Lower lobe of right lung (tissue), 2 donors: ENCODE measurements at regions not wholly inside any gene's neighbourhood (a gene's known extent, or its start where the extent isn't known, plus 50 kb on each side); places are given as distances from the start of the nearest gene placed in this dataset.

Experiments
- ATAC-seq, 2 donors: fragments of 200-7000 bp; cut with Tn5 transposase; one replicate each; pipeline ENCODE4 v1.9.1; 2020 to 2022; ENCODE audit warnings: mild to moderate bottlenecking in 2 of 2, moderate library complexity in 2 of 2
- DNase-seq: peaks from one replicate; pipeline ENCODE4 v3.0.0-alpha.2; 2020
- H3K27ac ChIP-seq: fragments of 200-600 bp; one replicate; pipeline ENCODE4 v1.8.0; 2022
- H3K27me3 ChIP-seq: fragments of 200-600 bp; one replicate; pipeline ENCODE4 v1.8.0; 2022; ENCODE audit warnings: low read depth
- H3K36me3 ChIP-seq: fragments of 200-600 bp; one replicate; pipeline ENCODE4 v1.8.0; 2022; ENCODE audit warnings: mild to moderate bottlenecking
- H3K4me1 ChIP-seq: fragments of 200-600 bp; one replicate; pipeline ENCODE4 v1.8.0; 2022
- H3K4me3 ChIP-seq: fragments of 200-600 bp; one replicate; pipeline ENCODE4 v1.8.0; 2022; ENCODE audit warnings: mild to moderate bottlenecking
- H3K9me3 ChIP-seq: fragments of 200-600 bp; one replicate; pipeline ENCODE4 v1.8.0; 2022
- CTCF ChIP-seq: fragments of 200-600 bp; IDR thresholded peaks from one replicate; pipeline ENCODE4 v1.8.0; 2022; ENCODE audit warnings: antibody characterized with exemption, mild to moderate bottlenecking
- intact Hi-C: fragments of 100-400 bp; cut with DNase I; formaldehyde crosslinking; loops from one replicate; pipeline ENCODE4 v1.11.0; 2022
- donor health status: DM: no; HTN: yes; CAD: no; lungs with severe emphysema.

GRCh38 chr9:26537211-26537610 lies 355.4 kb downstream of the CAAP1 start:
- TF ChIP-seq CTCF, result no peak
- no peak overlapping the region for H3K4me3 ChIP-seq
- no peaks in the 10 kb centered on the region for H3K36me3 ChIP-seq
- ATAC-seq (no peak), DNase-seq (no peak)
- no peaks in the 10 kb centered on the region for H3K27me3 ChIP-seq
- no peaks in the 10 kb centered on the region for H3K9me3 ChIP-seq
- no peak overlapping the region for H3K27ac ChIP-seq
- intact Hi-C loops, result no loop called here
- H3K4me1 ChIP-seq, result no peaks in the 10 kb centered on the region

GRCh38 chr9:26535151-26535550 lies 357.5 kb downstream of the CAAP1 start:
- no peak overlapping the region for H3K27ac ChIP-seq
- no peak for DNase-seq
- no peak overlapping the region for H3K4me3 ChIP-seq
- no peaks in the 10 kb centered on the region for H3K4me1 ChIP-seq
- intact Hi-C loops, result no loop called here
- no peaks in the 10 kb centered on the region for H3K36me3 ChIP-seq
- ATAC-seq, result no peak
- no peak for TF ChIP-seq CTCF
- H3K9me3 ChIP-seq, result no peaks in the 10 kb centered on the region
- H3K27me3 ChIP-seq, result no peaks in the 10 kb centered on the region

GRCh38 chr9:26530841-26531240 lies 361.8 kb downstream of the CAAP1 start:
- Histone ChIP-seq H3K27me3 (no peaks in the 10 kb centered on the region), H3K9me3 (no peaks in the 10 kb centered on the region), H3K4me3 (no peak overlapping the region), H3K4me1 (no peaks in the 10 kb centered on the region), H3K36me3 (no peaks in the 10 kb centered on the region), H3K27ac (no peak overlapping the region)
- ATAC-seq (no peak), DNase-seq (no peak)
- no peak for TF ChIP-seq CTCF
- intact Hi-C loops, result no loop called here

- Histone ChIP-seq H3K27me3 (no peaks in the 10 kb centered on the region), H3K4me3 (no peak overlapping the region), H3K36me3 (no peaks in the 10 kb centered on the region), H3K9me3 (no peaks in the 10 kb centered on the region), H3K27ac (no peak overlapping the region), H3K4me1 (no peaks in the 10 kb centered on the region)
- intact Hi-C loops, result no loop called here
- no peak for TF ChIP-seq CTCF
- ATAC-seq (no peak), DNase-seq (no peak)
Measured at GRCh38 chr9:26527931-26528330, 364.7 kb downstream of the CAAP1 start.

GRCh38 chr9:26524267-26524666 lies 368.3 kb downstream of the CAAP1 start:
- Histone ChIP-seq H3K4me3 (no peak overlapping the region), H3K36me3 (no peaks in the 10 kb centered on the region), H3K27me3 (no peaks in the 10 kb centered on the region), H3K27ac (no peak overlapping the region), H3K4me1 (no peaks in the 10 kb centered on the region), H3K9me3 (no peaks in the 10 kb centered on the region)
- DNase-seq (no peak), ATAC-seq (no peak)
- no peak for TF ChIP-seq CTCF
- intact Hi-C loops, result no loop called here

- no peak for TF ChIP-seq CTCF
- DNase-seq, result no peak
Measured at GRCh38 chr9:26523577-26523976, 369.0 kb downstream of the CAAP1 start.

More at GRCh38 chr9:26523577-26523976, 369.0 kb downstream of the CAAP1 start:
- no peak for ATAC-seq
- Histone ChIP-seq H3K9me3 (no peaks in the 10 kb centered on the region), H3K27me3 (no peaks in the 10 kb centered on the region), H3K36me3 (no peaks in the 10 kb centered on the region), H3K27ac (no peak overlapping the region), H3K4me3 (no peak overlapping the region), H3K4me1 (no peaks in the 10 kb centered on the region)
- intact Hi-C loops, result no loop called here
